ENCODE measurements at regions not wholly inside any gene's neighbourhood (a gene's known extent, or its start where the extent isn't known, plus 50 kb on each side); places are given as distances from the start of the nearest gene placed in this dataset.

GRCh38 chr2:8312221-8312620 lies 369.6 kb upstream of the ID2 start:
- no peak for TF ChIP-seq CTCF (IDR thresholded peaks at IDR 0.05; ENCODE audit: insufficient read depth, low read length, poor library complexity, severe bottlenecking)

GRCh38 chr2:8312861-8313830 lies 368.7 kb upstream of the ID2 start:
- Histone ChIP-seq H3K36me3 (ENCODE audit: control insufficient read depth, insufficient read depth, low read length) (no peaks in the 10 kb centered on the region), H3K27me3 (replicated peaks; ENCODE audit: control insufficient read depth, insufficient read depth, low read length) (no peaks in the 10 kb centered on the region), H3K4me3 (replicated peaks; ENCODE audit: low read depth, low read length) (no peak overlapping the region)
- peak; percentile 81 for DNase-seq (ENCODE audit: extremely low read depth, insufficient read length)
- no peak for TF ChIP-seq CTCF (IDR thresholded peaks at IDR 0.05; ENCODE audit: insufficient read depth, low read length, poor library complexity, severe bottlenecking)

More at GRCh38 chr2:8312221-8312620, 369.6 kb upstream of the ID2 start:
- no peaks in the 10 kb centered on the region for H3K27me3 ChIP-seq (replicated peaks; ENCODE audit: control insufficient read depth, insufficient read depth, low read length)
- peak; percentile 54 for DNase-seq (ENCODE audit: extremely low read depth, insufficient read length)
- H3K36me3 ChIP-seq (ENCODE audit: control insufficient read depth, insufficient read depth, low read length) = no peaks in the 10 kb centered on the region
- H3K4me3 ChIP-seq (replicated peaks; ENCODE audit: low read depth, low read length) = no peak overlapping the region

- H3K4me3 ChIP-seq (replicated peaks; ENCODE audit: low read depth, low read length) = no peak overlapping the region
- H3K27me3 ChIP-seq (replicated peaks; ENCODE audit: control insufficient read depth, insufficient read depth, low read length) = no peaks in the 10 kb centered on the region
- no peak for DNase-seq (ENCODE audit: extremely low read depth, insufficient read length)
- H3K36me3 ChIP-seq (ENCODE audit: control insufficient read depth, insufficient read depth, low read length) = no peaks in the 10 kb centered on the region
- no peak for TF ChIP-seq CTCF (IDR thresholded peaks at IDR 0.05; ENCODE audit: insufficient read depth, low read length, poor library complexity, severe bottlenecking)
Measured at GRCh38 chr2:8314063-8314462, 367.8 kb upstream of the ID2 start.

GRCh38 chr2:8315531-8316165 lies 366.2 kb upstream of the ID2 start:
- DNase-seq (ENCODE audit: extremely low read depth, insufficient read length) = no peak
- no peaks in the 10 kb centered on the region for H3K36me3 ChIP-seq (ENCODE audit: control insufficient read depth, insufficient read depth, low read length)
- no peak for TF ChIP-seq CTCF (IDR thresholded peaks at IDR 0.05; ENCODE audit: insufficient read depth, low read length, poor library complexity, severe bottlenecking)
- no peaks in the 10 kb centered on the region for H3K27me3 ChIP-seq (replicated peaks; ENCODE audit: control insufficient read depth, insufficient read depth, low read length)
- no peak overlapping the region for H3K4me3 ChIP-seq (replicated peaks; ENCODE audit: low read depth, low read length)

- no peaks in the 10 kb centered on the region for H3K27me3 ChIP-seq (replicated peaks; ENCODE audit: control insufficient read depth, insufficient read depth, low read length)
- TF ChIP-seq CTCF (IDR thresholded peaks at IDR 0.05; ENCODE audit: insufficient read depth, low read length, poor library complexity, severe bottlenecking) = no peak
- no peak overlapping the region for H3K4me3 ChIP-seq (replicated peaks; ENCODE audit: low read depth, low read length)
- H3K36me3 ChIP-seq (ENCODE audit: control insufficient read depth, insufficient read depth, low read length) = no peaks in the 10 kb centered on the region
- no peak for DNase-seq (ENCODE audit: extremely low read depth, insufficient read length)
Measured at GRCh38 chr2:8316356-8316755, 365.5 kb upstream of the ID2 start.
